GM18508 (cell line): ENCODE measurements at regions not wholly inside any gene's neighbourhood (a gene's known extent, or its start where the extent isn't known, plus 50 kb on each side); places are given as distances from the start of the nearest gene placed in this dataset.

ENCODE experiments used
- ATAC-seq: cut with Tn5 transposase; IDR thresholded peaks from one replicate; pipeline ENCODE4 v1.9.1; 2021; ENCODE audit warnings: moderate number of reproducible peaks; ENCODE audit not compliant: insufficient read depth, unreplicated experiment

- ATAC-seq: no peak
These were observed 205.2 kb upstream of the ANO3 start for GRCh38 chr11:26126741-26127140.

GRCh38 chr11:26127336-26127735 lies 204.6 kb upstream of the ANO3 start:
- no peak for ATAC-seq

- no peak for ATAC-seq
These were observed 200.5 kb upstream of the ANO3 start for GRCh38 chr11:26131406-26131805.

- ATAC-seq: no peak
These were observed 197.9 kb upstream of the ANO3 start for GRCh38 chr11:26134053-26134452.

- no peak for ATAC-seq
These were observed 197.2 kb upstream of the ANO3 start for GRCh38 chr11:26134481-26135355.

GRCh38 chr11:26137651-26138050 lies 194.3 kb upstream of the ANO3 start:
- no peak for ATAC-seq

GRCh38 chr11:26142891-26143290 lies 189.0 kb upstream of the ANO3 start:
- ATAC-seq: no peak

- no peak for ATAC-seq
These were observed 188.2 kb upstream of the ANO3 start for GRCh38 chr11:26143566-26144290.

- no peak for ATAC-seq
These were observed 187.6 kb upstream of the ANO3 start for GRCh38 chr11:26144291-26144690.

GRCh38 chr11:26144911-26145310 lies 187.0 kb upstream of the ANO3 start:
- no peak for ATAC-seq

GRCh38 chr11:26149585-26149984 lies 182.3 kb upstream of the ANO3 start:
- ATAC-seq: no peak

GRCh38 chr11:26150031-26150430 lies 181.9 kb upstream of the ANO3 start:
- ATAC-seq: no peak

GRCh38 chr11:26158251-26158650 lies 173.7 kb upstream of the ANO3 start:
- ATAC-seq: no peak

- no peak for ATAC-seq
These were observed 169.6 kb upstream of the ANO3 start for GRCh38 chr11:26162291-26162690.

GRCh38 chr11:26186389-26186788 lies 145.5 kb upstream of the ANO3 start:
- no peak for ATAC-seq

- ATAC-seq: no peak
These were observed 144.3 kb upstream of the ANO3 start for GRCh38 chr11:26187639-26188038.

GRCh38 chr11:26188554-26188953 lies 143.4 kb upstream of the ANO3 start:
- ATAC-seq: no peak

GRCh38 chr11:26191193-26191592 lies 140.7 kb upstream of the ANO3 start:
- no peak for ATAC-seq

- ATAC-seq: no peak
These were observed 138.1 kb upstream of the ANO3 start for GRCh38 chr11:26193694-26194365.

- ATAC-seq: no peak
These were observed 137.0 kb upstream of the ANO3 start for GRCh38 chr11:26194881-26195280.

- ATAC-seq: no peak
These were observed 133.3 kb upstream of the ANO3 start for GRCh38 chr11:26198532-26199096.
